ENCODE measurements at regions not wholly inside any gene's neighbourhood (a gene's known extent, or its start where the extent isn't known, plus 50 kb on each side); places are given as distances from the start of the nearest gene placed in this dataset.
"Not testable (repeated sequence)": the region's sequence is repeated elsewhere in the genome, so short reads cannot be mapped to it uniquely, and the experiment has no call there.

DNA sequence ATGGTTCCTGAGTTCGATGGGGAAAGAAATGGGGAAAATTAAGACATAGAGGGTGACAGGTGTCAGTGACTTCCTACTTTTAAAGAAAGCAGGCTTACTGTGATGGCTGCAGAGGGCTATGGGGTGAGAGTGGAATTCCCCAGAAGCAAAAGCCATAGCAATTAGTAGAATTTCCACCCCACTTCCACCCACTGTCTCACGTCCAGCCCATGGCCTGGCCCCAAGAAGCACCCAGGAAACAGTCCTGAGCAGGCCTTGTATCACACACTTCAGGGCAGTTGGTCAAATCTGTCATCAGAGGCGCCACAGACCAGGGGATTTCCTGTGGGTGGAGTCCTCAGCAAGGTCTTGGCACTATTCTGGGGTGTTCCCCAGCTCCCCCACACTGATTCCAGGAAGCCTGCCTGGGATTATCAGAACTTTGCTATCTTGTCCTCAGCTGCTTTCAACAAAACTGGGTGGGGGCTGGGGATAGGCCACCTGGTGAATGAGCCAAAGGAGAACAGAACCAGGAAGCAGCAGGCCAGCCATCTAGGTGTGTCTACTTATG is 120.1 kb upstream of the CCND2 start:
- Histone ChIP-seq H3K4me3 (ENCODE audit: insufficient read depth in 1 of 2, low read depth in 1 of 2, low read length in 2 of 2) (no peak overlapping the region), H2BK12ac (ENCODE audit: low read length in 2 of 2) (no peak overlapping the region), H3K36me3 (ENCODE audit: control insufficient read depth in 1 of 2, insufficient read depth in 2 of 2, low read depth in 1 of 2, low read length in 2 of 2) (no peaks in the 10 kb centered on the region), H3K4me1 (ENCODE audit: control insufficient read depth, insufficient read depth, low read depth, low read length) (peaks cover 2% of the 10 kb centered on the region), H2AK5ac (ENCODE audit: low read length, severe bottlenecking) (no peak overlapping the region), H3K9ac (ENCODE audit: low read length) (no peak overlapping the region), H3K4me2 (ENCODE audit: low read length, poor library complexity, severe bottlenecking) (no peak overlapping the region), H2AFZ (ENCODE audit: low read depth, low read length) (no peak overlapping the region), H4K8ac (ENCODE audit: low read length) (no peak overlapping the region), H3K27ac (ENCODE audit: low read length, poor library complexity, severe bottlenecking) (no peak overlapping the region), H3K9me3 (ENCODE audit: control insufficient read depth, low read length) (no peaks in the 10 kb centered on the region), H3K18ac (ENCODE audit: low read depth in 1 of 2, low read length in 2 of 2) (no peak overlapping the region), H3K79me1 (replicated peaks; ENCODE audit: low read length, poor library complexity, severe bottlenecking) (no peaks in the 10 kb centered on the region), H4K91ac (ENCODE audit: low read length) (no peak overlapping the region), H3K14ac (ENCODE audit: low read length in 2 of 2) (no peak overlapping the region), H2BK15ac (ENCODE audit: low read depth, poor library complexity, severe bottlenecking) (no peak overlapping the region), H2BK120ac (ENCODE audit: low read depth, low read length) (no peak overlapping the region), H3K23ac (ENCODE audit: low read length in 2 of 2) (no peak overlapping the region), H3K27me3 (ENCODE audit: control insufficient read depth in 1 of 2, insufficient read depth in 1 of 2, low read length in 2 of 2) (peaks cover 0 to 6% of the 10 kb centered on the region in 2 experiments), H3K4ac (ENCODE audit: low read depth in 1 of 2, low read length in 2 of 2) (no peak overlapping the region), H2BK5ac (ENCODE audit: low read depth, low read length, poor library complexity, severe bottlenecking) (no peak overlapping the region)
- WGBS, result 83% methylated on average over 3 of the region's 3 CpGs
- no peak for DNase-seq

DNA sequence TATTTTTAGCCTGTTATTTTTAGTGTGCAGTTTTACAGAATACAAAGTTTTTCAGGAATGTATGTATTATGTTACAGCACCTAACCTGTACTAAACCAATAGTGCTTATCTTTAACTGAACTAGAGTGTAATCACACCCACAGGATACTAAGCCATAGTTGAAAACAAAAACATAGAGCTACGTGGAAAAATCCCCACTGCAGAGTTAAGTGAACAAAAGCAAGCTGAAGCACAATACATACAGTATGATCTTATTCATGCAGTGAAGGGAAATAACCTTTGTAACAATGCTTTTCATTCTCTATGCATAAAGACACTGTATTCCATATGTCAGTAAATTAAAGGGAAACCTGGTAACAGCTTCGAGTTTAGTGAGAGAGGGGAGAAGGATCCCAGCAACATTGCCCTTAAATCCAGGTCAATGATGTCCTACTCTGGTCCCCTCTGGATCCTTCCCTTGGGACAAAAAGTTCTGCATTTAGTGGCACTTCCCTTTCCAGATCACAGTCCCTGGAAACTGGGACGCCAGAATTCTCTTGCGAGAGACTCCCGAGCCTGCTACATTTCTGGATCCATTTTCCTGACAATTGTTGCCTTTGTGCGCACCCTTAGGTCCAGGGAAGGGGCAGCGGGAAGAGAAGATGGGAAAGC is 121.3 kb upstream of the CCND2 start:
- H3K9ac ChIP-seq (ENCODE audit: low read length), result no peak overlapping the region
- H3K27me3 ChIP-seq (ENCODE audit: control insufficient read depth in 1 of 2, insufficient read depth in 1 of 2, low read length in 2 of 2), result peaks cover 2 to 14% of the 10 kb centered on the region in 2 experiments
- no peak overlapping the region for H3K18ac ChIP-seq (ENCODE audit: low read depth in 1 of 2, low read length in 2 of 2)
- no peak overlapping the region for H2BK120ac ChIP-seq (ENCODE audit: low read depth, low read length)
- no peak overlapping the region for H2BK12ac ChIP-seq (ENCODE audit: low read length in 2 of 2)
- H3K4me3 ChIP-seq (ENCODE audit: insufficient read depth in 1 of 2, low read depth in 1 of 2, low read length in 2 of 2), result no peak overlapping the region
- no peak overlapping the region for H3K23ac ChIP-seq (ENCODE audit: low read length in 2 of 2)
- no peak overlapping the region for H2AFZ ChIP-seq (ENCODE audit: low read depth, low read length)
- DNase-seq, result no peak
- no peak overlapping the region for H2BK15ac ChIP-seq (ENCODE audit: low read depth, poor library complexity, severe bottlenecking)
- no peak overlapping the region for H3K4ac ChIP-seq (ENCODE audit: low read depth in 1 of 2, low read length in 2 of 2)
- no peaks in the 10 kb centered on the region for H3K36me3 ChIP-seq (ENCODE audit: control insufficient read depth in 1 of 2, insufficient read depth in 2 of 2, low read depth in 1 of 2, low read length in 2 of 2)
- H3K4me1 ChIP-seq (ENCODE audit: control insufficient read depth, insufficient read depth, low read depth, low read length), result peaks cover 2% of the 10 kb centered on the region
- no peak overlapping the region for H3K4me2 ChIP-seq (ENCODE audit: low read length, poor library complexity, severe bottlenecking)
- H4K8ac ChIP-seq (ENCODE audit: low read length), result no peak overlapping the region
- H3K14ac ChIP-seq (ENCODE audit: low read length in 2 of 2), result no peak overlapping the region
- 81% methylated on average over 7 of the region's 7 CpGs for WGBS
- no peak overlapping the region for H2BK5ac ChIP-seq (ENCODE audit: low read depth, low read length, poor library complexity, severe bottlenecking)
- no peaks in the 10 kb centered on the region for H3K79me1 ChIP-seq (replicated peaks; ENCODE audit: low read length, poor library complexity, severe bottlenecking)
- no peak overlapping the region for H3K27ac ChIP-seq (ENCODE audit: low read length, poor library complexity, severe bottlenecking)
- no peak overlapping the region for H4K91ac ChIP-seq (ENCODE audit: low read length)
- H3K9me3 ChIP-seq (ENCODE audit: control insufficient read depth, low read length), result no peaks in the 10 kb centered on the region
- no peak overlapping the region for H2AK5ac ChIP-seq (ENCODE audit: low read length, severe bottlenecking)

DNA sequence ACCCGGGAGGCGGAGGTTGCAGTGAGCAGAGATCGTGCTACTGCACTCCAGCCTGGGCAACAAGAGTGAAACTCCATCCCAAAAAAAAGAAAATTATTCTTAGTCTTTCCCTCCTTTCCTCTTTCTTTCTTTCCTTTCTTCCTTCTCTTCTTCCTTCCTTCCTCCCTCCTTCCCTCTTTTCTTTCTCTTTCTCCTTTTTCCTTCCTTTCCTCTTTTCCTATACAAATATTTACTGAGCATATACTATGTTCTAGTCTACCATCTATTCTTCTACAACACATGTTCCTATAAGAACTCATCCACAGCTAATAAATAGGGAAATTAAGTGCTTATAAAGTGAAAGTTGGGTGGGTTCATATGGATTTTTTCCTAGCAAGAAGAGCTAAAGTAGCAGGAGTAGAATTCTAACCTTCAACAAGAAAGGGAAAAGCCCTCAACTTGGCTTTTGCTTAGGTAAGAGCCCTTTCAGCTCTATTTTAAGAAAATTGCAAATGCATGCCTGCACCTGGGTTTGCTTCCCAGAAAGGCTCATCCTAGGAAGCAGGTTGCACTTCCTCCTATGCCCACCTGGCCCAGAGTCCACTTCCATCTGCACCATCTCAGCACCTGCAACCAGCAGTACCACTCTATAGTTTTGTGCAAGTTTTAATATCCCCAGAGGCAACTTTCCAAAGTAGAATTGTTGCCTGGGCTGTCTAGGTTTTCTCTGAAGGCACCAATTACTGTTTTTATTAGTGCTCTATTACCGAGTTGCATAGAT is 122.0 kb upstream of the CCND2 start:
- 92% methylated on average over 4 of the region's 4 CpGs for WGBS
- H2BK12ac ChIP-seq (ENCODE audit: low read length in 2 of 2), result no peak overlapping the region

DNA sequence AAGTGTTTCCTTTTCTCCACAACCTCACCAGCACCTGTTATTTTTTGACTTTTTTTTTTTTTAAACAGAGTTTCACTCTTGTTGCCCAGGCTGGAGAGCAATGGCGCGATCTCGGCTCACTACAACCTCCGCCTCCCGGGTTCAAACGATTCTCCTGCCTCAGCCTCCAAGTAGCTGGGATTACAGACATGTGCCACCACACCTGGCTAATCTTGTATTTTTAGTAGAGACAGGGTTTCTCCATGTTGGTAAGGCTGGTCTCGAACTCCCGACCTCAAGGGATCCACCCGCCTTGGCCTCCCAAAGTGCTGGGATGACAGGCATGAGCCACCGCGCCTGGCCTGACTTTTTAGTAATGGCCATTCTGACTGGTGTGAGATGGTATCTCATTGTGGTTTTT is 123.2 kb upstream of the CCND2 start:
- not testable (repeated sequence) for H3K9ac ChIP-seq (ENCODE audit: low read length); H3K4me1 ChIP-seq (ENCODE audit: control insufficient read depth, insufficient read depth, low read depth, low read length); H2BK15ac ChIP-seq (ENCODE audit: low read depth, poor library complexity, severe bottlenecking); H3K18ac ChIP-seq (ENCODE audit: low read depth in 1 of 2, low read length in 2 of 2); H2AK5ac ChIP-seq (ENCODE audit: low read length, severe bottlenecking); H3K4me3 ChIP-seq (ENCODE audit: insufficient read depth in 1 of 2, low read depth in 1 of 2, low read length in 2 of 2); DNase-seq; H3K23ac ChIP-seq (ENCODE audit: low read length in 2 of 2); H4K8ac ChIP-seq (ENCODE audit: low read length); H3K36me3 ChIP-seq (ENCODE audit: control insufficient read depth in 1 of 2, insufficient read depth in 2 of 2, low read depth in 1 of 2, low read length in 2 of 2); H2BK120ac ChIP-seq (ENCODE audit: low read depth, low read length); H3K9me3 ChIP-seq (ENCODE audit: control insufficient read depth, low read length); H2BK12ac ChIP-seq (ENCODE audit: low read length in 2 of 2); H3K79me1 ChIP-seq (replicated peaks; ENCODE audit: low read length, poor library complexity, severe bottlenecking); H4K91ac ChIP-seq (ENCODE audit: low read length); H2AFZ ChIP-seq (ENCODE audit: low read depth, low read length); H3K4me2 ChIP-seq (ENCODE audit: low read length, poor library complexity, severe bottlenecking); H3K14ac ChIP-seq (ENCODE audit: low read length in 2 of 2); H3K27ac ChIP-seq (ENCODE audit: low read length, poor library complexity, severe bottlenecking); H2BK5ac ChIP-seq (ENCODE audit: low read depth, low read length, poor library complexity, severe bottlenecking); H3K4ac ChIP-seq (ENCODE audit: low read depth in 1 of 2, low read length in 2 of 2)
- 97% methylated on average over 11 of the region's 11 CpGs for WGBS
- peaks cover 21 to 31% of the 10 kb centered on the region in 2 experiments for H3K27me3 ChIP-seq (ENCODE audit: control insufficient read depth in 1 of 2, insufficient read depth in 1 of 2, low read length in 2 of 2)

More for the DNA sequence above, 122.0 kb upstream of the CCND2 start:
- Histone ChIP-seq H3K9ac (ENCODE audit: low read length) (no peak overlapping the region), H4K91ac (ENCODE audit: low read length) (no peak overlapping the region), H3K9me3 (ENCODE audit: control insufficient read depth, low read length) (no peaks in the 10 kb centered on the region), H4K8ac (ENCODE audit: low read length) (no peak overlapping the region), H2AK5ac (ENCODE audit: low read length, severe bottlenecking) (no peak overlapping the region), H3K27ac (ENCODE audit: low read length, poor library complexity, severe bottlenecking) (no peak overlapping the region), H3K23ac (ENCODE audit: low read length in 2 of 2) (no peak overlapping the region), H3K4me3 (ENCODE audit: insufficient read depth in 1 of 2, low read depth in 1 of 2, low read length in 2 of 2) (no peak overlapping the region), H3K36me3 (ENCODE audit: control insufficient read depth in 1 of 2, insufficient read depth in 2 of 2, low read depth in 1 of 2, low read length in 2 of 2) (no peaks in the 10 kb centered on the region), H2BK15ac (ENCODE audit: low read depth, poor library complexity, severe bottlenecking) (no peak overlapping the region), H3K18ac (ENCODE audit: low read depth in 1 of 2, low read length in 2 of 2) (no peak overlapping the region), H3K4ac (ENCODE audit: low read depth in 1 of 2, low read length in 2 of 2) (no peak overlapping the region), H3K14ac (ENCODE audit: low read length in 2 of 2) (no peak overlapping the region), H3K4me1 (ENCODE audit: control insufficient read depth, insufficient read depth, low read depth, low read length) (peaks cover 2% of the 10 kb centered on the region), H3K27me3 (ENCODE audit: control insufficient read depth in 1 of 2, insufficient read depth in 1 of 2, low read length in 2 of 2) (peaks cover 9 to 21% of the 10 kb centered on the region in 2 experiments), H2BK5ac (ENCODE audit: low read depth, low read length, poor library complexity, severe bottlenecking) (no peak overlapping the region), H3K79me1 (replicated peaks; ENCODE audit: low read length, poor library complexity, severe bottlenecking) (no peaks in the 10 kb centered on the region), H3K4me2 (ENCODE audit: low read length, poor library complexity, severe bottlenecking) (no peak overlapping the region), H2BK120ac (ENCODE audit: low read depth, low read length) (no peak overlapping the region), H2AFZ (ENCODE audit: low read depth, low read length) (no peak overlapping the region)
- DNase-seq, result no peak

Data from mesenchymal stem cell (in vitro differentiated cells and primary cell).